HG03460 (cell line): ENCODE measurements at regions not wholly inside any gene's neighbourhood (a gene's known extent, or its start where the extent isn't known, plus 50 kb on each side); places are given as distances from the start of the nearest gene placed in this dataset.

Experiments
- ATAC-seq: cut with Tn5 transposase; IDR thresholded peaks from one replicate; pipeline ENCODE4 v1.9.1; 2021; ENCODE audit not compliant: unreplicated experiment

- no peak for ATAC-seq
Observed at GRCh38 chr3:34696831-34697230, 898.4 kb downstream of the PDCD6IP start.

GRCh38 chr3:34703053-34703452 lies 904.6 kb downstream of the PDCD6IP start:
- no peak for ATAC-seq

GRCh38 chr3:34724916-34725499 lies 914.3 kb upstream of the ARPP21 start:
- no peak for ATAC-seq

- no peak for ATAC-seq
Observed at GRCh38 chr3:34725774-34726173, 913.6 kb upstream of the ARPP21 start.

GRCh38 chr3:34727700-34728099 lies 911.6 kb upstream of the ARPP21 start:
- ATAC-seq: no peak

- no peak for ATAC-seq
Observed at GRCh38 chr3:34742151-34742550, 897.2 kb upstream of the ARPP21 start.

GRCh38 chr3:34758630-34759261 lies 880.6 kb upstream of the ARPP21 start:
- ATAC-seq: no peak

- no peak for ATAC-seq
Observed at GRCh38 chr3:34777386-34777785, 861.9 kb upstream of the ARPP21 start.

- ATAC-seq: no peak
Observed at GRCh38 chr3:34779092-34779491, 860.2 kb upstream of the ARPP21 start.

GRCh38 chr3:34780294-34780693 lies 859.0 kb upstream of the ARPP21 start:
- ATAC-seq: no peak

GRCh38 chr3:34780973-34781372 lies 858.4 kb upstream of the ARPP21 start:
- ATAC-seq: no peak

GRCh38 chr3:34782871-34783270 lies 856.5 kb upstream of the ARPP21 start:
- no peak for ATAC-seq

GRCh38 chr3:34783876-34784275 lies 855.4 kb upstream of the ARPP21 start:
- no peak for ATAC-seq

- no peak for ATAC-seq
Observed at GRCh38 chr3:34793057-34793456, 846.3 kb upstream of the ARPP21 start.

- no peak for ATAC-seq
Observed at GRCh38 chr3:34807611-34808010, 831.7 kb upstream of the ARPP21 start.

- no peak for ATAC-seq
Observed at GRCh38 chr3:34808287-34808686, 831.0 kb upstream of the ARPP21 start.

- ATAC-seq: no peak
Observed at GRCh38 chr3:34828847-34829246, 810.5 kb upstream of the ARPP21 start.

- no peak for ATAC-seq
Observed at GRCh38 chr3:34832865-34833508, 806.3 kb upstream of the ARPP21 start.

- no peak for ATAC-seq
Observed at GRCh38 chr3:34837848-34838741, 801.2 kb upstream of the ARPP21 start.

- no peak for ATAC-seq
Observed at GRCh38 chr3:34842706-34843480, 796.4 kb upstream of the ARPP21 start.

- no peak for ATAC-seq
Observed at GRCh38 chr3:34844323-34844620, 795.1 kb upstream of the ARPP21 start.
